HG02798 (cell line): ENCODE measurements at regions not wholly inside any gene's neighbourhood (a gene's known extent, or its start where the extent isn't known, plus 50 kb on each side); places are given as distances from the start of the nearest gene placed in this dataset.

ENCODE experiments used
- ATAC-seq: cut with Tn5 transposase; IDR thresholded peaks from one replicate; pipeline ENCODE4 v1.9.1; 2021; ENCODE audit warnings: mild to moderate bottlenecking; ENCODE audit not compliant: unreplicated experiment, poor library complexity

- no peak for ATAC-seq
These were observed 232.7 kb upstream of the SULF2 start for GRCh38 chr20:48017992-48018391.

GRCh38 chr20:48017509-48017908 lies 232.2 kb upstream of the SULF2 start:
- no peak for ATAC-seq

DNA sequence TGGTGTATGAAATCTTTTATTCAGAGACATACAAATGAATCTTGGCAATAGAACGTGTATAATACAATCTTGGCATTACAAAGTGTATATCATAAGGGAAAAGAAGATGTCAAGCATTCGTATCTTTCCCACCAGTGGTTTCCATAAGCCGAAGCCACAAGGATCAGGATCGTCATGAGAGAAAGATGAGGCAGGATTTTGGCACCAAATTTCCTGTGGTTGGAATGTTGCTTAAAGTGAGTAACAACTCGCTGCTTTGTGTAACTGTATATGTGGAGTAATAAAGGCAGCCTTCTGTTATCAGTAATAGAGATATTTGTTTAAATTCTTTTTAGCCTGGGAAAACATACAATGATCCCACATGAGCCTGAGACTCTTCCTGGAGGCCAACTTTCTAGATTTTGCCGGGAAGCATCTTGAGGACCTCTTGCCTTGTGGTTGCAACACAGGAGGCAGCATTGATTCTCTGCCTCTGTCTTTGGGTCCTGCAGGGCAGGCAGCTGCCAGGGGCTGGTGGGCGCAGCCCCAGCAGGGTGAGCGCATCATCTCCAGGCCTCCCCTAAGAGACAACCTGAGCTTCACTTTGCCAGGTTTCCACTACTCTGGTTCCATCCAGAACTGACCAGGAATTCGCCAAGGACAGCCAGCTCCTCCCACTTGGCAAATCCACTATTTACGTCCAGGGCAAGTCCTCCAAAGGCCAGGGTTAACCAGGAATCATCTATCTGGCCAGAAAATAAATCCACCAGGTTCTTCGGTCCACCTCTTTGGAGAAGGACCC lies 230.9 kb upstream of the SULF2 start:
- ATAC-seq = no peak

- no peak for ATAC-seq
These were observed 230.0 kb upstream of the SULF2 start for GRCh38 chr20:48015141-48015910.

GRCh38 chr20:48012401-48012974 lies 227.2 kb upstream of the SULF2 start:
- no peak for ATAC-seq

- no peak for ATAC-seq
These were observed 225.7 kb upstream of the SULF2 start for GRCh38 chr20:48011025-48011424.

DNA sequence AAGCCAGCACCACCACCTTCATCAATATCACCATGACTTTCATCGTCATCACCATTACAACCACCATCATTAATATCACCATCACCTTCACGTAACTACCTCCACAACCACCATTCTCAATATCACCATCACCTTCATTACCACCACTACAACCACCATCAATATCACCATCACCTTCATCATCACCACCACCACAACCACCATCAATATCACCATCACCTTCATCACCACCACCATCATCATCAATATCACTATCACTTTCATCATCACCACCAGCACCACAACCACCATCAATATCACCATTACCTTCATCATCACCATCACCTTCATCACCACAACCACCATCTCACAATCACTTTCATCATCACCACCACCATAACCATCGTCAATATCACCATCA lies 225.3 kb upstream of the SULF2 start:
- no peak for ATAC-seq

GRCh38 chr20:48008850-48009515 lies 223.7 kb upstream of the SULF2 start:
- no peak for ATAC-seq

GRCh38 chr20:48007351-48007750 lies 222.1 kb upstream of the SULF2 start:
- ATAC-seq = no peak

- no peak for ATAC-seq
These were observed 221.0 kb upstream of the SULF2 start for GRCh38 chr20:48006036-48006833.

DNA sequence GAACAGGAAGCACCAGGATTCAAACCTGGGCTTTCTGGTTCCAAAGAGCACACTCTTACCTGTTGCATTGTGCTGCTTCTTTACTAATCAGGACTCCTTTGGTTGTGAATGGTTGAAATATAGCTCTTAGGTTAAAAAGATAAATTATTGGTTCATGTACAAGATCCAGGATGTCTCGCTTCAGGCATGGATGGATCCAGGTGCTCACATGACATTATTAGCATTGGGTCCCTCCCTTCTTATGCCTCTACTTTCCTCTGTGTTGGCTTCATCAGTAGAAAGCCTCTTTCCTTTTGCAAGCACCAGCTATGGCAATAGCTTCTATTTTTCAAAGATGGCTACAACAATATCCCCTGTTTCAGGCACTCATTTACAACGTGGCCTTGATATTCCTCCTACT lies 217.7 kb upstream of the SULF2 start:
- ATAC-seq = no peak

GRCh38 chr20:48002517-48002970 lies 217.3 kb upstream of the SULF2 start:
- ATAC-seq = no peak

DNA sequence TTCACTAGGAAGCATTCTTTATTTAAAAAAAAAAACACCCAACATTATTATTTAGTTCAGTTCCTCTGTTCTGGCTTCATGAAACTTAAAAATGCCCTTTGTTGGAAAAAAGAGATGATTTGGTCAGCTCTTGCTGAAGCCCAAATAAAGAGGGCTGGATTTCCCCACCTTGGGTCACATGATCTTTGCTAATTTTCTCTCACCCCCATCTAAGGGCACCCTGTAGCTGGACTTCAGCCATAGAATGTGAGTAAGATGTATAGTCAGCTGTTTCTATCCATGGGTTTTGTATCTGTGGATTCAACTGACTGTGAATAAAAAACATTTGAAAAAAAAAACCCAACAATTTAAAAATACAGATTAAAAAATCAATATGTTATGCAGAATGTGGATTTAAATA lies 213.9 kb upstream of the SULF2 start:
- no peak for ATAC-seq

- ATAC-seq = no peak
These were observed 213.5 kb upstream of the SULF2 start for GRCh38 chr20:47998736-47999135.

DNA sequence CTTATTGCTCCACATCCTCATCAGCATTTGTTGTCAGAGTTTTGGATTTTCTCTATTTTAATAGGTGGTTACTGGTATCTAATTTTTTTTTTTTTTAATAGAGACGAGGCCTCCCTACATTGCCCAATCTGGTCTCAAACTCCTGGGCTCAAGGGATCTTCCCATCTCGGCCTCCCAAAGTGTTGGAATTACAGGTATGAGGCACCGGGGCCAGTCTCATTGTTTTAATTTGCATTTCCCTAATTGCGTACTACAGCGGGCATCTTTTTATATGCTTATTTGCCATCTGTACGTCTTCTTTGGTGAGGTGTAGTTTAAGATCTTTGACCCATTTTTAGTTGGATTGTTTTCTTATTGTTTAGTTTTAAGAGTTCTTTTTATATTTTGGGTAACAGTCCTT lies 210.4 kb upstream of the SULF2 start:
- ATAC-seq = no peak

GRCh38 chr20:47993817-47994216 lies 208.5 kb upstream of the SULF2 start:
- no peak for ATAC-seq

- no peak for ATAC-seq
These were observed 207.9 kb upstream of the SULF2 start for GRCh38 chr20:47993035-47993755.

DNA sequence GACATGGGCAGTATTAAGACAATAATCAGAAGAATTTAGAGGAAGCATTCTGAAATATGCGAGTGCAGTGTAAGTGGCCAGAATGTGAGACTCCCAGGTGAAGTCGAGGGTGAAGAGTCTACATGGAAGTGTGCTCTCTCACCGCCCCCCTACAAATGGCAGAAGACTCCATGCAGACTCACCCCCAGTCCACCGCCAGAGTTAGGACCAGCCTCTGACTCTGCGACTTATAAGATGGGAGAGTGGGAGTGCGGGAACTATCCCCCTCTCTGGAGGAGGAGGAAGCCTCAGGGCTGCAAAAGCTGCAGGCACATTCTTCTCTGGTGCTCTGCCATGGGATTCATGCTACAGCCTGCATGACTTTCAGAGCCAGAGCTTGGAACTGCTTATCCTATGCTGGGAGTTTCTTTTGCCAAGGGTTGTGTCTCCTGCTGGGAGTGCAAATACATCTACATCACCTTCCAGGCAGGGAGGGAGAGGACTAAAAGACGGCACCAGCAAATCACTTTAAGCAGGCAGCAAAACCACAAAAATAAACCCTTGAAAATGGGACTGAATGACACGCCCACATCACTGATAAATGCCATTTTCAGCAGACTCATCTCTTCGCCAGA lies 206.7 kb upstream of the SULF2 start:
- ATAC-seq = no peak
